H1 (cell line): ENCODE measurements at regions not wholly inside any gene's neighbourhood (a gene's known extent, or its start where the extent isn't known, plus 50 kb on each side); places are given as distances from the start of the nearest gene placed in this dataset.

Source experiments
- CTCF ChIA-PET: fragments of 300-600 bp; sonication (Branson Sonifier 250); formaldehyde crosslinking; loops from one replicate; lab custom pipeline; 2021; ENCODE audit not compliant: partially characterized antibody; lab: Charles Lee
- POLR2A ChIA-PET: fragments of 300-600 bp; sonication (Branson Sonifier 250); formaldehyde crosslinking; loops from one replicate; lab custom pipeline; 2021; ENCODE audit warnings: inconsistent platforms; ENCODE audit not compliant: partially characterized antibody; lab: Charles Lee
- DNase-seq, 2 experiments: peaks; one replicate each; pipeline versions ENCODE4 v3.0.0 to v3.0.0-alpha.2; 2010 to 2022; ENCODE audit warnings: low spot score in 2 of 2, low read depth in 1 of 2, mixed read lengths in 1 of 2
- FAIRE-seq: peaks from 2 replicates; lab custom pipeline; 2011; peaks lifted over from hg19 to GRCh38; lab: Jason Lieb, UNC
- H2AFZ ChIP-seq: 2 replicates; pipeline ENCODE4 v1.8.1; 2012; ENCODE audit warnings: low read length, inconsistent platforms
- H2AK5ac ChIP-seq: 2 replicates; pipeline ENCODE4 v1.6.1; 2013; ENCODE audit warnings: low read depth, low read length
- H2BK120ac ChIP-seq: replicated peaks from 2 replicates; pipeline ENCODE3; 2013; ENCODE audit warnings: low read depth, low read length, inconsistent platforms
- H2BK12ac ChIP-seq: 2 replicates; pipeline ENCODE4 v1.6.1; 2013; ENCODE audit warnings: low read depth, low read length
- H2BK15ac ChIP-seq: 2 replicates; pipeline ENCODE4 v1.6.1; 2013; ENCODE audit warnings: low read length
- H2BK20ac ChIP-seq: 2 replicates; pipeline ENCODE4 v1.6.1; 2013; ENCODE audit warnings: low read length
- H2BK5ac ChIP-seq: 2 replicates; pipeline ENCODE4 v1.6.1; 2013; ENCODE audit warnings: low read depth, low read length
- H3K14ac ChIP-seq: 2 replicates; pipeline ENCODE4 v1.6.1; 2013; ENCODE audit warnings: inconsistent platforms; ENCODE audit not compliant: insufficient read length
- H3K18ac ChIP-seq: 2 replicates; pipeline ENCODE4 v1.6.1; 2013; ENCODE audit warnings: low read length; ENCODE audit errors: extremely low read depth
- H3K23ac ChIP-seq: 2 replicates; pipeline ENCODE4 v1.6.1; 2013; ENCODE audit warnings: inconsistent platforms; ENCODE audit not compliant: insufficient read length
- H3K23me2 ChIP-seq: 2 replicates; pipeline ENCODE4 v1.6.1; 2013; ENCODE audit warnings: low read depth, low read length
- H3K27ac ChIP-seq: 2 replicates; pipeline ENCODE4 v1.6.1; 2011; ENCODE audit warnings: low read depth, low read length, inconsistent platforms
- H3K27me3 ChIP-seq, 4 experiments: replicated peaks in 1 of 4; 1 replicate in 1 of 4; 2 replicates in 3 of 4; pipeline versions ENCODE4 v1.6.1 to v1.8.1; 2011 to 2013; ENCODE audit warnings: low read length in 3 of 4, mild to moderate bottlenecking in 3 of 4, inconsistent platforms in 2 of 4, mixed read lengths in 2 of 4, moderate library complexity in 1 of 4; ENCODE audit not compliant: control insufficient read depth in 3 of 4, insufficient read depth in 3 of 4; ENCODE audit errors: extremely low read depth in 1 of 4
- H3K36me3 ChIP-seq, 4 experiments: 2 replicates each; pipeline versions ENCODE4 v1.6.1 to v1.8.1; 2011 to 2013; ENCODE audit warnings: mild to moderate bottlenecking in 4 of 4, low read length in 3 of 4, moderate library complexity in 2 of 4, control low read depth in 1 of 4, inconsistent platforms in 1 of 4; ENCODE audit not compliant: insufficient read depth in 4 of 4, control insufficient read depth in 2 of 4
- H3K4ac ChIP-seq: replicated peaks from 2 replicates; pipeline ENCODE3; 2013; ENCODE audit warnings: low read length, low read depth, mixed read lengths, inconsistent platforms; ENCODE audit not compliant: insufficient read length
- H3K4me1 ChIP-seq, 4 experiments: replicated peaks in 1 of 4; 1 replicate in 1 of 4; 2 replicates in 3 of 4; pipeline versions ENCODE4 v1.6.1 to v1.8.1; 2011 to 2013; ENCODE audit warnings: low read length in 3 of 4, inconsistent platforms in 2 of 4, mixed read lengths in 1 of 4; ENCODE audit not compliant: insufficient read depth in 4 of 4, control insufficient read depth in 3 of 4
- H3K4me2 ChIP-seq, 2 experiments: 2 replicates each; pipeline versions ENCODE4 v1.6.1 to v1.8.1; 2011 to 2013; ENCODE audit warnings: low read depth in 2 of 2, low read length in 2 of 2, control low read depth in 1 of 2, inconsistent platforms in 1 of 2, mild to moderate bottlenecking in 1 of 2; ENCODE audit not compliant: insufficient read depth in 1 of 2
- H3K4me3 ChIP-seq, 4 experiments: fragments of 200-600, 300-600 bp in 1 of 4; sonication (generic), shearing (Covaris generic), sonication (Bioruptor Twin) in 1 of 4; 2 replicates each; pipeline versions ENCODE4 v1.5.1 to v1.8.1; 2011 to 2016; ENCODE audit warnings: low read length in 4 of 4, low read depth in 3 of 4, control low read depth in 2 of 4, inconsistent platforms in 2 of 4, mild to moderate bottlenecking in 2 of 4, mixed read lengths in 1 of 4, moderate library complexity in 1 of 4; ENCODE audit not compliant: insufficient read depth in 2 of 4; ENCODE audit errors: extremely low read depth in 1 of 4
- H3K56ac ChIP-seq: replicated peaks from 2 replicates; pipeline ENCODE3; 2013; ENCODE audit warnings: low read depth, mild to moderate bottlenecking, mixed read lengths, low read length, inconsistent platforms; ENCODE audit not compliant: insufficient read length
- H3K79me1 ChIP-seq: 2 replicates; pipeline ENCODE4 v1.6.1; 2013; ENCODE audit warnings: low read depth, low read length, control low read depth
- H3K79me2 ChIP-seq, 2 experiments: 2 replicates each; pipeline versions ENCODE4 v1.6.1 to v1.8.1; 2012 to 2013; ENCODE audit warnings: low read length in 2 of 2, mild to moderate bottlenecking in 2 of 2, inconsistent platforms in 1 of 2; ENCODE audit not compliant: insufficient read depth in 2 of 2, control insufficient read depth in 1 of 2
- H3K9ac ChIP-seq, 4 experiments: replicated peaks in 1 of 4; 1 replicate in 1 of 4; 2 replicates in 3 of 4; pipeline versions ENCODE4 v1.6.1 to v1.8.1; 2011 to 2013; ENCODE audit warnings: low read depth in 3 of 4, low read length in 3 of 4, control low read depth in 2 of 4, mild to moderate bottlenecking in 2 of 4, moderate library complexity in 2 of 4, inconsistent platforms in 1 of 4; ENCODE audit errors: extremely low read depth in 1 of 4
- H3K9me3 ChIP-seq, 2 experiments: 2 replicates each; pipeline versions ENCODE4 v1.6.1 to v1.8.1; 2012 to 2013; ENCODE audit warnings: mild to moderate bottlenecking in 2 of 2, moderate library complexity in 2 of 2, control low read depth in 1 of 2, inconsistent platforms in 1 of 2, low read depth in 1 of 2, low read length in 1 of 2, mixed read lengths in 1 of 2; ENCODE audit not compliant: insufficient read depth in 2 of 2
- H4K20me1 ChIP-seq, 2 experiments: replicated peaks in 1 of 2; 2 replicates each; pipeline versions ENCODE3 to v1.8.1; 2011 to 2013; ENCODE audit warnings: inconsistent platforms in 2 of 2, low read length in 2 of 2, mild to moderate bottlenecking in 1 of 2; ENCODE audit not compliant: insufficient read depth in 2 of 2, control insufficient read depth in 1 of 2
- H4K5ac ChIP-seq: 2 replicates; pipeline ENCODE4 v1.6.1; 2013; ENCODE audit warnings: low read length, low read depth, mixed read lengths, inconsistent platforms; ENCODE audit not compliant: insufficient read length
- H4K8ac ChIP-seq: 2 replicates; pipeline ENCODE4 v1.8.0; 2013; ENCODE audit warnings: mild to moderate bottlenecking, moderate library complexity, low read length, inconsistent platforms; ENCODE audit not compliant: insufficient read depth; ENCODE audit errors: extremely low read depth
- H4K91ac ChIP-seq: replicated peaks from 2 replicates; pipeline ENCODE3; 2013; ENCODE audit warnings: low read length, mixed read lengths, inconsistent platforms; ENCODE audit not compliant: insufficient read length
- CHD1 ChIP-seq: IDR thresholded peaks from 2 replicates; pipeline ENCODE4 v1.6.1; 2012; ENCODE audit warnings: low read depth, low read length, improper control_type of control experiment
- PHF8 ChIP-seq: fragments of 200-600 bp; sonication (generic); conservative IDR thresholded peaks from 2 replicates; pipeline ENCODE4 v1.7.1; 2012; ENCODE audit warnings: low read depth, mild to moderate bottlenecking, inconsistent platforms, low read length, moderate library complexity
- RAD21 ChIP-seq, 2 experiments: IDR thresholded peaks in 1 of 2; conservative IDR thresholded peaks in 1 of 2; 2 replicates each; pipeline ENCODE4 v1.6.1; 2011; ENCODE audit warnings: low read depth in 2 of 2, low read length in 2 of 2, improper control_type of control experiment in 1 of 2, inconsistent platforms in 1 of 2, mild to moderate bottlenecking in 1 of 2, moderate library complexity in 1 of 2
- SIN3A ChIP-seq, 2 experiments: IDR thresholded peaks in 1 of 2; conservative IDR thresholded peaks in 1 of 2; 2 replicates each; pipeline ENCODE4 v1.6.1; 2011 to 2012; ENCODE audit warnings: low read length in 2 of 2, improper control_type of control experiment in 1 of 2, low read depth in 1 of 2, mild to moderate bottlenecking in 1 of 2
- YY1 ChIP-seq: IDR thresholded peaks from 2 replicates; pipeline ENCODE4 v1.6.1; 2011; ENCODE audit warnings: low read depth, mild to moderate bottlenecking, low read length
- WGBS, 2 experiments: shearing (Covaris generic) in 1 of 2; methylation state at CpG; one replicate each; pipeline versions ENCODE4 v1.1.6 to v1.1.7; 2013 to 2015; ENCODE audit warnings: low lambda C conversion rate in 2 of 2, mixed read lengths in 2 of 2, inconsistent platforms in 1 of 2, low coverage in 1 of 2, missing lambda C conversion rate in 1 of 2; ENCODE audit not compliant: insufficient replicate concordance in 2 of 2, insufficient coverage in 1 of 2, insufficient read length in 1 of 2; ENCODE audit errors: extremely low coverage in 1 of 2, missing lambda C conversion rate in 1 of 2; 5-methylcytosine and 5-hydroxymethylcytosine counted together

- Histone ChIP-seq H3K4me2 (no peak overlapping the region), H4K5ac (no peak overlapping the region)
Measured at GRCh38 chr6:45830441-45831139, 185.1 kb downstream of the CLIC5 start.

More at GRCh38 chr6:45830441-45831139, 185.1 kb downstream of the CLIC5 start:
- no peak overlapping the region for H2BK20ac ChIP-seq
- H3K23me2 ChIP-seq = no peaks in the 10 kb centered on the region
- no peak overlapping the region for H3K4me3 ChIP-seq
- no peak overlapping the region for H4K8ac ChIP-seq
- H2AFZ ChIP-seq = no peak overlapping the region
- DNase-seq (no peak), FAIRE-seq (no peak)
- ChIA-PET POLR2A (no interaction called here), CTCF (interaction anchor here (0.6 to 1.4 kb wide), 4 partner anchors 13 to 1423 kb away, joined by 3 to 4 read pairs (median 4); no protein-coding TSS in a partner anchor)
- no peaks in the 10 kb centered on the region for H3K27me3 ChIP-seq
- no peak overlapping the region for H3K23ac ChIP-seq
- no peak overlapping the region for H3K14ac ChIP-seq
- H4K20me1 ChIP-seq = no peaks in the 10 kb centered on the region
- H3K4me1 ChIP-seq = no peaks in the 10 kb centered on the region
- no peak overlapping the region for H3K9ac ChIP-seq
- no peak overlapping the region for H2BK15ac ChIP-seq
- H3K36me3 ChIP-seq = no peaks in the 10 kb centered on the region
- H3K9me3 ChIP-seq = no peaks in the 10 kb centered on the region
- no peak overlapping the region for H2BK12ac ChIP-seq
- TF ChIP-seq PHF8 = no peak
- no peak for TF ChIP-seq RAD21 (IDR thresholded peaks at IDR 0.05 in 1 of 2, conservative IDR thresholded peaks at IDR 0.05 in 1 of 2; ENCODE audit: low read depth in 2 of 2, low read length in 2 of 2)
- TF ChIP-seq YY1 = no peak
- no peak for TF ChIP-seq SIN3A (conservative IDR thresholded peaks at IDR 0.05 in 1 of 2, IDR thresholded peaks at IDR 0.05 in 1 of 2; ENCODE audit: low read depth in 1 of 2, low read length in 2 of 2)
- no peak for TF ChIP-seq CHD1
- no peak overlapping the region for H3K27ac ChIP-seq
- no peak overlapping the region for H3K18ac ChIP-seq
- no peaks in the 10 kb centered on the region for H3K79me1 ChIP-seq
- H3K4ac ChIP-seq = no peak overlapping the region
- H2BK120ac ChIP-seq = no peak overlapping the region
- 91% methylated on average over 9 of the region's 9 CpGs; no CpG with 5 or more reads in 1 of the 2 experiments for WGBS, 2 experiments
- H2AK5ac ChIP-seq = no peak overlapping the region
- no peaks in the 10 kb centered on the region for H3K79me2 ChIP-seq
- H3K56ac ChIP-seq = no peak overlapping the region
- no peak overlapping the region for H2BK5ac ChIP-seq
- no peak overlapping the region for H4K91ac ChIP-seq
